Colonic mucosa (tissue), 4 donors: ENCODE measurements at regions not wholly inside any gene's neighbourhood (a gene's known extent, or its start where the extent isn't known, plus 50 kb on each side); places are given as distances from the start of the nearest gene placed in this dataset.

ENCODE experiments used
- DNase-seq: peaks from one replicate; pipeline ENCODE4 v3.0.0-alpha.2; 2020
- H3K27ac ChIP-seq: fragments of 200-600 bp; one replicate; pipeline ENCODE4 v1.8.0; 2021
- H3K27me3 ChIP-seq: fragments of 200-600 bp; one replicate; pipeline ENCODE4 v1.8.0; 2021
- H3K36me3 ChIP-seq: fragments of 200-600 bp; one replicate; pipeline ENCODE4 v1.8.0; 2021
- H3K4me1 ChIP-seq: fragments of 200-600 bp; one replicate; pipeline ENCODE4 v1.8.0; 2021; ENCODE audit warnings: mild to moderate bottlenecking
- H3K4me3 ChIP-seq: fragments of 200-600 bp; one replicate; pipeline ENCODE4 v1.8.0; 2021
- H3K9ac ChIP-seq, 2 donors: one replicate each; pipeline ENCODE4 v1.7.0; 2013; ENCODE audit warnings: control low read depth in 2 of 2, low read depth in 2 of 2, low read length in 2 of 2
- H3K9me3 ChIP-seq: fragments of 200-600 bp; one replicate; pipeline ENCODE4 v1.8.0; 2021
- CTCF ChIP-seq: fragments of 200-600 bp; IDR thresholded peaks from one replicate; pipeline ENCODE4 v1.8.0; 2022; ENCODE audit warnings: antibody characterized with exemption, mild to moderate bottlenecking
- intact Hi-C: fragments of 100-400 bp; cut with DNase I; formaldehyde crosslinking; loops from one replicate; pipeline ENCODE4 v1.14.1; 2022
- donor health status: healthy.
- donor health status: DM: no; HTN: no; CAD: no.
- donor health status: DM: no; HTN: no; CAD: no.

DNA sequence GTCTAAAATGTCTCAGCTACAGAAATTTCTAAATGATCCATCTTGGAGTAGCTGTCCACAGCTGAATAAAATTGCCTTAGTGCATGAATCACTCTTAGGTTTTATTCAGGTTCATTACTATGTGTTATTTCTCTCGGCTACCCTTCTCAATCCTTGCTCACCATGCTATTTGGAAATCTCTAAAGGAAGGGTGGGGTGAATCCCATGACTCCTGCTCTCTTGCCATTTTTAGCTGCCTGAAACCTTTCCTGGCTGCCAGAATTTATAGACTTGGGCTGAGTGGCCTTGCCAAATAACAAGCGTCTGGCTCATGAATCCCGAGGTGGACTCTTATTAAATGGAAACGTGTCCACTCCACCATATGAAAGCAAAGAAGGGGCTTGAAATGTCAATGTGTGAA, 936.1 kb upstream of the SOX9 start:
- Histone ChIP-seq H3K9ac (no peak overlapping the region), H3K27ac (no peak overlapping the region), H3K4me1 (no peaks in the 10 kb centered on the region), H3K36me3 (no peaks in the 10 kb centered on the region), H3K9me3 (no peaks in the 10 kb centered on the region), H3K4me3 (no peak overlapping the region), H3K27me3 (no peaks in the 10 kb centered on the region)
- intact Hi-C loops: no loop called here
- no peak for TF ChIP-seq CTCF
- DNase-seq: no peak

DNA sequence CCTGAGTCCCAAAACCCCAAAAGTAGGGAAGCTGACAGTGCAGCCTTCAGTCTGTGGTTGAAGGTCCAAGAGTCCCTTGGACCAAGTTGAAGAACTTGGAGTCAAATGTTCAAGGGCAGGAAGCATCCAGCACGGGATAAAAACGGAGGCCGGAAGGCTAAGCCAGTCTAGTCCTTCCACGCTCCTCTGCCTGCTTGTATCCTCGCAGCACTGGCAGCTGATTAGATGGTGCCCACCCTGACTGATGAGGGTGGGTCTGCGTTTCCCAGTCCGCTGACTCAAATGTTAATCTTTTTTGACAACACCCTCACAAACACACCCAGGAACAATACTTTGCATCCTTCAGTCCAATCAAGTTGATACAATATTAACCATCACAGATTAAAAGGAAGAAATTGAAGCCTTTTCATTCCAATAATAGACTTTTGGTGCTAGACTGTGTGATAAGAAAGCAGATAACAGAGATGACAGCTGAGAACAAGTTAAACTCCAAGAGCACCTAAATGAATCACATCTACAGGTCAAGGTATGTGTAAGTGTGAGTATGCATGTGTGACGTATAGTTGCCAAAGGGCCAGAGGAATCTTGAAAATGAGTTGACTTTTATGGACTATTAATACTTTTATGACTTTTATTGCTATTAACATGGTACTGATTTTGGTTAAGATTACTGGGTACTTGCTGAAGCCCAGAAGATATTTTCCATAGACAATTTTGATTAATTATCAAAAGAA, 933.5 kb upstream of the SOX9 start:
- no peak overlapping the region for H3K9ac ChIP-seq
- no peaks in the 10 kb centered on the region for H3K9me3 ChIP-seq
- no peak overlapping the region for H3K4me3 ChIP-seq
- intact Hi-C loops: no loop called here
- H3K36me3 ChIP-seq: no peaks in the 10 kb centered on the region
- H3K27me3 ChIP-seq: no peaks in the 10 kb centered on the region
- DNase-seq: no peak
- H3K4me1 ChIP-seq: peaks cover 4% of the 10 kb centered on the region
- H3K27ac ChIP-seq: no peak overlapping the region
- no peak for TF ChIP-seq CTCF

DNA sequence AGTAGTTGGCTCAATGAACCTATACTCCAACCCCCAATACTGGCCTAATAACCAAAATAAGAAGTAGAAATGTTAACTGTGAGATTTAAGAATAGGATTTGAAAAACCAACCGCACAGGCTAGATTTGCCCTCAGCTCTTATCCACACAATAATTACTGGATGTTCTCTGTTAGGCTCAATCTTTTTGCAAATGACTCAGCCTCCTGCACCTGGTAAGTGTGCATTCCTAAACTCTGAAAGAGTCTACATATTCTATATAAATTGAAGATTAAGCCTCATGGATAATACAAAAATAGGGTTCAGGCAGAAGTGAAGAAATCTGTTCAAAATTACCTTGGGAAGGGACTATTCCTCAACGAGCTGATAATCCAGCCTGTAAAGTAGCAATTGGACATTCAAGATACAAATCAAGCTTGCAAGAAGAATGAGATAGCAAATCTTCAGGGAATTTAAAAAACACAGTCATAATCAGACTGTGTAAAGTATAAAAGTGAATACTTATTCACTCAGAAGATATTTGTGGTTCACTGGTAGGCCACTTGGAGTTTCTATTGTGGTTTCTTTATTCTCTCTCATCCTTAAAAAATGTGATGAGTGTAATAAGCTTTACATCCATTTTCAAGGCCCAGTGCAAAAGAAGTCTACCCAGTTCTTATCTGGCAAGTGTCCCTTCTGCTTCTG, 931.9 kb upstream of the SOX9 start:
- Histone ChIP-seq H3K4me1 (peaks cover 8% of the 10 kb centered on the region), H3K36me3 (no peaks in the 10 kb centered on the region), H3K9ac (no peak overlapping the region), H3K4me3 (no peak overlapping the region), H3K27ac (no peak overlapping the region), H3K9me3 (no peaks in the 10 kb centered on the region), H3K27me3 (no peaks in the 10 kb centered on the region)
- no peak for TF ChIP-seq CTCF
- intact Hi-C loops: no loop called here
- DNase-seq: no peak

- H3K4me3 ChIP-seq: no peak overlapping the region
- H3K27me3 ChIP-seq: no peaks in the 10 kb centered on the region
- no peak overlapping the region for H3K27ac ChIP-seq
- no peak overlapping the region for H3K9ac ChIP-seq
- no peak for TF ChIP-seq CTCF
- no peaks in the 10 kb centered on the region for H3K9me3 ChIP-seq
- H3K36me3 ChIP-seq: no peaks in the 10 kb centered on the region
- DNase-seq: no peak
- H3K4me1 ChIP-seq: peaks cover 8% of the 10 kb centered on the region
- intact Hi-C loops: no loop called here
Measured at GRCh38 chr17:71189493-71189831, 931.4 kb upstream of the SOX9 start.

DNA sequence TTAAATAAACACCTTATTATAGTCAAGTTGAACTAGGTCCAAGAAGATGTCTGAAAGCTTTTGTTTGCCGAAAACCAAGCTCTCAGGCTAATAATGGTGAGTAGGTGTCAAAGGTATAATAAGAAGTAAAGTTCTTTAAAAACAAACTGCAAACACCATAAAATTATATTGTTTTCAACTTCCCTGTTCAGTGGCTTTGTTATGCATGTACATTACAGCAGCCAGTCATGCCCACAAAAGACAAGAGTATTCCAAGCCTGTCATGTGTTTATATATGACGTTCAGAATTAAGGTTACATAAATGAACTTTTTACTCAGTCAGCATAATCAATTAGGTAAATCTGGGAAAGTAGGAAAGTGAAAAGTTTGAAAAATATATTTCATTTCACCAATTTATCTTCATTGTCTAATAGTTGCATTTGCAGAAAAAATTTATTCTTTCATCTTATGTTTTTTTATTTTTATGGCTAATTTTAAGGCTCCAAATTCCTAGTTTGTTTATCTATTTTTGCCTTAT, 928.7 kb upstream of the SOX9 start:
- no peak overlapping the region for H3K27ac ChIP-seq
- H3K4me1 ChIP-seq: peaks cover 8% of the 10 kb centered on the region
- intact Hi-C loops: no loop called here

More for the DNA sequence above, 928.7 kb upstream of the SOX9 start:
- no peak for TF ChIP-seq CTCF
- no peaks in the 10 kb centered on the region for H3K36me3 ChIP-seq
- no peak for DNase-seq
- no peaks in the 10 kb centered on the region for H3K27me3 ChIP-seq
- H3K4me3 ChIP-seq: no peak overlapping the region
- no peak overlapping the region for H3K9ac ChIP-seq
- H3K9me3 ChIP-seq: no peaks in the 10 kb centered on the region
